ENCODE measurements at regions not wholly inside any gene's neighbourhood (a gene's known extent, or its start where the extent isn't known, plus 50 kb on each side); places are given as distances from the start of the nearest gene placed in this dataset.
"Not testable (repeated sequence)": the region's sequence is repeated elsewhere in the genome, so short reads cannot be mapped to it uniquely, and the experiment has no call there.

DNA sequence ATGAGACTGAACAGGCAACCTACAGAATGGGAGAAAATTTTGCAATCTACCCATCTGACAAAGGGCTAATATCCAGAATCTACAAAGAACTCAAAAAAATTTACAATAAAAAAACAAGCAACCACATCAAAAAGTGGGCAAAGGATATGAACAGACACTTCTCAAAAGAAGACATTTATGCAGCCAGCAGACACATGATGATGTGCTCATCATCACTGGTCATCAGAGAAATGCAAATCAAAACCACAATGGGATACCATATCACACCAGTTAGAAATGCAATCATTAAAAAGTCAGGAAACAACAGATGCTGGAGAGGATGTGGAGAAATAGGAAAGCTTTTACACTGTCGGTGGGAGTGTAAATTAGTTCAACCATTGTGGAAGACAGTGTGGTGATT is 51.7 kb upstream of the PAXBP1 start:
- POLR2A ChIA-PET (ENCODE audit: low non-redundant PET); H3K27ac ChIP-seq; DNase-seq (ENCODE audit: low spot score); CTCF ChIA-PET: not testable (repeated sequence)

DNA sequence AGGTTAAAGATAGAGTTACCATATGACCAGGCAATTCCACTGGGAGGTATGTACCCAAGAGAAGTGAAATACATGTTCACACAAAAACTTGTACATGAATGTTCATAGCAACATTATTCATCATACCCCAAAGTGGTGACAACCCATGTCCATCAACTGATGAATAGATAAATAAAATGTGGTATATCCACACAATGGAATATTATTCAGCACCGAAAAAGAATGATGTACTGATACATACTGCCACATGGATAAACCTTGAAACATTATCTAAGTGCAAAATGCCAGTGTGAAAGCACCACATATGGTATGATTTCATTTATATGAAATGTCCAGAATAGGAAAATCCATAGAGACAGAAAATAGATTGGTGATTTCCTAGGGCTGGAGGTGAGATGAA is 53.4 kb upstream of the PAXBP1 start:
- TF ChIP-seq, protein P1, sequence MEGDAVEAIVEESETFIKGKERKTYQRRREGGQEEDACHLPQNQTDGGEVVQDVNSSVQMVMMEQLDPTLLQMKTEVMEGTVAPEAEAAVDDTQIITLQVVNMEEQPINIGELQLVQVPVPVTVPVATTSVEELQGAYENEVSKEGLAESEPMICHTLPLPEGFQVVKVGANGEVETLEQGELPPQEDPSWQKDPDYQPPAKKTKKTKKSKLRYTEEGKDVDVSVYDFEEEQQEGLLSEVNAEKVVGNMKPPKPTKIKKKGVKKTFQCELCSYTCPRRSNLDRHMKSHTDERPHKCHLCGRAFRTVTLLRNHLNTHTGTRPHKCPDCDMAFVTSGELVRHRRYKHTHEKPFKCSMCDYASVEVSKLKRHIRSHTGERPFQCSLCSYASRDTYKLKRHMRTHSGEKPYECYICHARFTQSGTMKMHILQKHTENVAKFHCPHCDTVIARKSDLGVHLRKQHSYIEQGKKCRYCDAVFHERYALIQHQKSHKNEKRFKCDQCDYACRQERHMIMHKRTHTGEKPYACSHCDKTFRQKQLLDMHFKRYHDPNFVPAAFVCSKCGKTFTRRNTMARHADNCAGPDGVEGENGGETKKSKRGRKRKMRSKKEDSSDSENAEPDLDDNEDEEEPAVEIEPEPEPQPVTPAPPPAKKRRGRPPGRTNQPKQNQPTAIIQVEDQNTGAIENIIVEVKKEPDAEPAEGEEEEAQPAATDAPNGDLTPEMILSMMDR (conservative IDR thresholded peaks at IDR 0.05; ENCODE audit: low read depth) = no peak
- POLR2A ChIA-PET (ENCODE audit: low non-redundant PET) = no interaction called here
- DNase-seq (ENCODE audit: low spot score) = no peak
- H3K27ac ChIP-seq = no peak overlapping the region
- CTCF ChIA-PET = no interaction called here

DNA sequence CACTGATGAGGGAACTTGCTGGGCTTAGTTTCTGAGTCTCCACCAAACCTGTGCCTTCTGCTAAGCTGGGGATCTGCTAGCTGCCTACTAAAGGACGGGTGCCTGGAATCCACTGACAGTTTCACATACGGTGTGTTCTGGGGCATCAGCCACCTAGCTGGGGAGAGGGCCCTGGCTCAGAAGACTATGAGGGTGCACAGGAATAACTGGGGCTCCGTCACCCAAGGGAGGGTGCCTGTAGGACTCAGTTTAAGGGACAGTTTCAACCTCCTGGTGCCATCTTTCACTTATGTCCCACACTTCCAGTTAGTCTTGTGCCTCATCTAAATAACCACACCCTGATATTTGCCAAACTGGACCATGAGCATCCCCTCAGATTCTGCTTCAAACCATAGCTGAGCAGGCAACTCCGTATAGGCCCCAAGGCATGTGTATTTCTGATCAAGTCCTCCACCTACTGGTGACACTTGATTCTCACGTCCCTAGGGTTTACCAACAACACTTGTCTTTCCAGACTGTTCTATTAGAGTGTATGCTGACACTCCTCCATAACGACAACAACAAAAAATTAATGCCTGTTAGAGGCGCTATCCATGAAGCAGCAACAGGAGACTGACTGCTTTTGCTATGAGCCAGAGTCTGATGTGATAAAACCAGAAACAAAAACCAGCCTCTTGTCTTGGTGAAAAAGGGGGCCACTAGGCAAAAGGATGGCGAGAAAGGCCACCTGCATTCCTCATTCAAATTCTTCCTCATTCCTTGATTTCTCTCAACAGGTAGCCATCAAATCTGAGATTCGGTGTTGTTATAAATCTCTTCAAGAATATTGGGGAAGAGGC is 55.0 kb upstream of the PAXBP1 start:
- CTCF ChIA-PET = interaction anchor here (0.6 to 0.9 kb wide), 5 partner anchors 20 to 371 kb away, joined by 3 read pairs; no protein-coding TSS in a partner anchor
- TF ChIP-seq, protein P1 (conservative IDR thresholded peaks at IDR 0.05; ENCODE audit: low read depth) = peak; percentile 30
- no peak overlapping the region for H3K27ac ChIP-seq
- DNase-seq (ENCODE audit: low spot score) = peak; percentile 35
- POLR2A ChIA-PET (ENCODE audit: low non-redundant PET) = no interaction called here

DNA sequence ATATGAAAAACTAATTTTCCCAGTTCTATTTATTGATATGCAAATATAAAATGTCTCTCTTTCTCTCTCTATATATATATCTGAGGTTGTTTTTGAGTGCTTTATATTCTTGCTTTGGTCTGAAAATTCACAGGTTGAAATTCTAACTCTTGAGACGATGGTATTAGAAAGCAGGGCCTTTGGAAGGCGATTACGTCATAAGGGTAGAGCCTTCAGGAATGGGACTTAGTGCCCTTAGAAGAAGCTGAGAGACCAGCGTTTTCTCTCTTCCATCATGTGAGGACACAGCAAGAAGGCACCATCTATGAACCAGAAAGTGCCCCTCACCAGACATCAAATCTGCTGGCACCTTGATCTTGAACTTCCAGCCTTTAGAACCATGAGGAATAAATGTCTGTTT is 57.4 kb upstream of the PAXBP1 start:
- ChIA-PET POLR2A (ENCODE audit: low non-redundant PET) (no interaction called here), CTCF (interaction anchor here (2.2 kb wide), 1 partner anchor 368 kb away, joined by 4 read pairs; no protein-coding TSS in a partner anchor)
- H3K27ac ChIP-seq = no peak overlapping the region
- no peak for DNase-seq (ENCODE audit: low spot score)
- TF ChIP-seq, protein P1 (conservative IDR thresholded peaks at IDR 0.05; ENCODE audit: low read depth) = no peak

DNA sequence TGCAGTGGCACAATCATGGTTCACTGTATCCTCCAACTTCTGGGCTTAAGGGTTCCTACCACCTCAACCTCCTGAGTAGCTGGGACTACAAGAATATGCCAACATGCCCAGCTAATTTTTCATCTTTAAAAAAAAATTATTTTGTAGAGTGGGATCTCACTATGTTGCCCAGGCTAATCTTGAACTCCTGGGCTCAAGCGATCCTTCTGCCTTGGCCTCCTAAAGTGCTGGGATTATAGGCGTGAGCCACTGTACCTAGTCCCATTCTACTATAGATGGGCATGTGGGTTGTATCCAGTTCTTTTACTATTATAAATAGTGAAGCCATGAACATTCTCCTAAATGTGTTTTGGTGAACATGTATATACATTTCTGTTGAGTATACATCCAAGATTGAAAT is 57.9 kb upstream of the PAXBP1 start:
- ChIA-PET CTCF (interaction anchor here (2.2 kb wide), 1 partner anchor 367 kb away, joined by 4 read pairs; no protein-coding TSS in a partner anchor), POLR2A (ENCODE audit: low non-redundant PET) (no interaction called here)
- H3K27ac ChIP-seq = no peak overlapping the region
- TF ChIP-seq, protein P1 (conservative IDR thresholded peaks at IDR 0.05; ENCODE audit: low read depth) = no peak
- DNase-seq (ENCODE audit: low spot score) = no peak

DNA sequence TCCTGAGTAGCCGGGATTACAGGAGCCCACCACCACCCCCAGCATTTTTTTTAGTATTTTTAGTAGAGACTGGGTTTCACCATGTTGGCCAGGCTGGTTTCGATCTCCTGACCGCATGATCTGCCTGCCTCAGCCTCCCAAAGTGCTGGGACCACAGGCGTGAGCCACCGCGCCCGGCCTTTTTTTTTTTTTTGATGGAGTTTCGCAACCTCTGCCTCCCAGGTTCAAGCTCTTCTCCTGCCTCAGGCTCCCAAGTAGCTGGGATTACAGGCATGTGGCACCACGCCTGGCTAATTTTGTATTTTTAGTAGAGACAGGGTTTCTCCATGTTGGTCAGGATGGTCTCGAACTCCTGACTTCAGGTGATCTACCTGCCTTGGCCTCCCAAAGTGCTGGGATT is 60.2 kb upstream of the PAXBP1 start:
- POLR2A ChIA-PET (ENCODE audit: low non-redundant PET) = interaction anchor here (0.6 kb wide), 1 partner anchor 264 kb away, joined by 3 read pairs; no protein-coding TSS in a partner anchor
- CTCF ChIA-PET; DNase-seq (ENCODE audit: low spot score); H3K27ac ChIP-seq: not testable (repeated sequence)

DNA sequence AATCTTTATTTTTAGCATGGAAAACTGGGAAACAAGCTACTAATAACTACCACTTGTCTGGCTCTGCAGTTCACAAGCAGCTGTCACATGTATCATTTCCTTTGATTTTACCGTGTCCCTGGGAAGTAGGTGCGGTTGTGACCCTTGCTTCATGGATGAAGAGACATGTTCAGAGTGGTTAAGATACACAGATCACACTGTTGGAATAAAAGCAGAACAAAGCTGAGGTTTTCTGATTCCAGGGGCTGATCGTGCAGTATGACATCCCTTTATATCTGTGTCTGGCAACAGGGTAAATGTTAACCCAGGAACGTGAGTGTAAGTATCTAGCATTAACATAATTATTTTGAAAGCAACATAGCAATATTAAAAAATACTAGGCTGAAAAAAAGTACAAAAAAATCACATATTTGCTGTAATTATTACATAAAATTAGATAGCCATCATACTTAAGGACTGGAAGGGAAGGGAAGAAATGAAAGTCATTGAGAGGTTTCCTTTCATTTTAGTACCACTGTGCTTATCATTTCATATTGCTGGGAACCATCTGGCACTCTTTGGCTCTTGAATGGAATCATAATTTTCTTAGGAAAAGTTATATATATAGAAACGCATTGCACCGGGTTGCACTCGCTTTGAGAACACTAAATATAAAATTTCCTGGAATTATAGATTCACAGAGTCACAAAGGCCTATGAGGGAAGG is 62.8 kb upstream of the PAXBP1 start:
- TF ChIP-seq, protein P1 (conservative IDR thresholded peaks at IDR 0.05; ENCODE audit: low read depth) = no peak
- CTCF ChIA-PET = interaction anchor here (0.9 kb wide), 1 partner anchor 369 kb away, joined by 5 read pairs; no protein-coding TSS in a partner anchor
- POLR2A ChIA-PET (ENCODE audit: low non-redundant PET) = no interaction called here
- no peak for DNase-seq (ENCODE audit: low spot score)
- no peak overlapping the region for H3K27ac ChIP-seq

All from RWPE1 (cell line).